ENCODE measurements at regions not wholly inside any gene's neighbourhood (a gene's known extent, or its start where the extent isn't known, plus 50 kb on each side); places are given as distances from the start of the nearest gene placed in this dataset.
"Not testable (repeated sequence)": the region's sequence is repeated elsewhere in the genome, so short reads cannot be mapped to it uniquely, and the experiment has no call there.

GRCh38 chr22:26769663-26770062, 112.3 kb downstream of the MIAT start:
- no peak for FAIRE-seq

GRCh38 chr22:26770624-26771023, 113.2 kb downstream of the MIAT start:
- no peak for TF ChIP-seq CTCF (IDR thresholded peaks at IDR 0.05; ENCODE audit: insufficient read depth, missing control alignments)
- FAIRE-seq (no peak), DNase-seq (ENCODE audit: insufficient read length, low spot score) (no peak)

More at GRCh38 chr22:26769663-26770062, 112.3 kb downstream of the MIAT start:
- no peak for DNase-seq (ENCODE audit: insufficient read length, low spot score)
- TF ChIP-seq CTCF (IDR thresholded peaks at IDR 0.05; ENCODE audit: insufficient read depth, missing control alignments): no peak

DNA sequence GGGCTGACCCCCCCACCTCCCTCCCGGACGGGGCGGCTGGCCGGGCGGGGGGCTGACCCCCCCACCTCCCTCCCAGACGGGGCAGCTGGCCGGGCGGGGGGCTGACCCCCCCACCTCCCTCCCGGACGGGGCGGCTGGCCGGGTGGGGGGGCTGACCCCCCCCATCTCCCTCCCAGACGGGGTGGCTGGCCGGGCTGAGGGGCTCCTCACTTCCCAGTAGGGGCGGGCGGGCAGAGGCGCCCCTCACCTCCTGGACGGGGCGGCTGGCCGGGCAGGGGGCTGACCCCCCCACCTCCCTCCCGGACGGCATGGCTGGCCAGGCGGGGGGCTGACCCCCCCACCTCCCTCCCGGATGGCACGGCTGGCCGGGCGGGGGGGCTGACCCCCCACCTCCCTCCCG, 115.7 kb downstream of the MIAT start:
- not testable (repeated sequence) for FAIRE-seq; DNase-seq (ENCODE audit: insufficient read length, low spot score)

- FAIRE-seq: no peak
- no peak for DNase-seq (ENCODE audit: insufficient read length, low spot score)
- TF ChIP-seq CTCF (IDR thresholded peaks at IDR 0.05; ENCODE audit: insufficient read depth, missing control alignments): no peak
These were observed 118.0 kb downstream of the MIAT start for GRCh38 chr22:26775394-26775793.

DNA sequence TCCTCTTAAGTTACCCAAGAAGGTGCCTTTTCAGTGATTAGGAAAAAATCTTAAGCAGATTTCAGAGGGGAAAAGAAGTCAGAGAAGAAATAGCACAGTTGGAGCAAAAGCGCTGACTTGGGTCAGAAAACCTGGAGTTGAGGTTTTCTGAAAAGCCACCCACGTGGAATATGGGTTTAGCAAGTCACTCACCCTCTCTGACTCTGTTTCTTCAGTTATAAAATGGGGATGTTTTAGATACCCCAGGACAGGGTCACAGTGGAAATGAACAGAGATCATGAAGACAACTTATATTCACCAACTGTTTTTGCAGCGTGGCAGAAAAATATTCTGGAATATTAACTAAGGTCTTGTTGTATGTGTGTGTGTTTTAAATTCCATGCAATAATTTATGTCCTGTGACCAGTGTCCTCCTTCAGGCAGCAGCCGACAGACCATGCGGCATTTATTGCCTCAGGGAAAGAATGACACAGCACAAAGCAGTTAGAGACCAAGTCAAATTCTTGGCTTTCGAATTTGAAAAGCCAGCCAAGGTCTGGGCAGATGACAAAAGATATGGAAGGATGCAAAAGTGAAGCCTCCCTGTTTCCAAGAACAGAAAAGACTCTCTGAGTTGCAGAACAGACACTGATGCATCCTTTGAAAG, 119.9 kb downstream of the MIAT start:
- FAIRE-seq: no peak
- TF ChIP-seq CTCF (IDR thresholded peaks at IDR 0.05; ENCODE audit: insufficient read depth, missing control alignments): no peak
- DNase-seq (ENCODE audit: insufficient read length, low spot score): no peak

DNA sequence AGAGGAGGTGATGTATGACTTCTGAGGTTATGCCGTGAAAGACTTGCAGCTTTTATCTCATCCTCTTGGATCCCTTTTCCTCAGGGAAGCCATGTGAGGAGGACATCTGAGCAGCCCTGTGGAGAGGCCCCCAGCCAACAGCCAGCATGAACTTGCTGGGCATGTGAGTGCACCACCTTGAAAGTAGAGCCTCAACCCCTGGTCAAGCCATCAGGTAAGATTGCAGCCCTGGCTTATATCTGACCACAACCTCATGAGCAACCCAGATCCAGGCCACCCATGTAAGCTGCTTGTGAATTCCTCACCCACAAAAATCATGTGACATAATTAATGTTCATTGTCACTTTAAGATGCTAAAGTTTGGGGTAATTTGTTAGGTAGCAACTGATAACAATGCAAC, 121.0 kb downstream of the MIAT start:
- no peak for TF ChIP-seq CTCF (IDR thresholded peaks at IDR 0.05; ENCODE audit: insufficient read depth, missing control alignments)
- FAIRE-seq (no peak), DNase-seq (ENCODE audit: insufficient read length, low spot score) (no peak)

- TF ChIP-seq CTCF (IDR thresholded peaks at IDR 0.05; ENCODE audit: insufficient read depth, missing control alignments): no peak
- no peak for FAIRE-seq
These were observed 121.7 kb downstream of the MIAT start for GRCh38 chr22:26779108-26779507.

GRCh38 chr22:26779929-26780328, 122.5 kb downstream of the MIAT start:
- no peak for TF ChIP-seq CTCF (IDR thresholded peaks at IDR 0.05; ENCODE audit: insufficient read depth, missing control alignments)
- no peak for FAIRE-seq
- DNase-seq (ENCODE audit: insufficient read length, low spot score): no peak

More at GRCh38 chr22:26779108-26779507, 121.7 kb downstream of the MIAT start:
- DNase-seq (ENCODE audit: insufficient read length, low spot score): no peak

Measured in D721Med (cell line).